WTC11 (cell line): ENCODE measurements at regions not wholly inside any gene's neighbourhood (a gene's known extent, or its start where the extent isn't known, plus 50 kb on each side); places are given as distances from the start of the nearest gene placed in this dataset.

ENCODE experiments used
- ATAC-seq: fragments of 200-7000 bp; cut with Tn5 transposase; 2 replicates; pipeline ENCODE4 v1.10.0; 2021; ENCODE audit warnings: mild to moderate bottlenecking, moderate library complexity
- CTCF ChIA-PET: fragments of 300-600 bp; sonication (Branson Sonifier 250); formaldehyde crosslinking; loops from one replicate; lab custom pipeline; 2021; ENCODE audit warnings: antibody characterized with exemption; lab: Charles Lee
- POLR2A ChIA-PET: fragments of 350-600 bp; sonication (Branson Sonifier 250); formaldehyde crosslinking; loops from one replicate; lab custom pipeline; 2021; ENCODE audit warnings: antibody characterized with exemption; lab: Charles Lee
- DNase-seq: peaks from one replicate; pipeline ENCODE4 v3.0.0; 2021; ENCODE audit warnings: low spot score
- H3K27ac Mint-ChIP-seq: 2 replicates; pipeline ENCODE4 v1.8.0; 2021; ENCODE audit warnings: mixed read lengths
- H3K27me3 Mint-ChIP-seq: 2 replicates; pipeline ENCODE4 v1.8.0; 2021; ENCODE audit warnings: low read depth, mild to moderate bottlenecking, moderate library complexity, mixed read lengths
- H3K36me3 Mint-ChIP-seq: 2 replicates; pipeline ENCODE4 v1.8.0; 2021; ENCODE audit warnings: mixed read lengths
- H3K4me1 Mint-ChIP-seq: 2 replicates; pipeline ENCODE4 v1.8.0; 2022; ENCODE audit warnings: mixed read lengths
- H3K4me3 Mint-ChIP-seq: 2 replicates; pipeline ENCODE4 v1.8.0; 2021; ENCODE audit warnings: mild to moderate bottlenecking, moderate library complexity, mixed read lengths
- H3K9me3 Mint-ChIP-seq: 2 replicates; pipeline ENCODE4 v1.8.0; 2021; ENCODE audit warnings: mixed read lengths
- ATF2 ChIP-seq: sonication (generic); formaldehyde crosslinking; IDR thresholded peaks from 2 replicates; pipeline ENCODE4 v1.8.1; 2022; ENCODE audit warnings: low read depth, missing genetic modification reagents, borderline replicate concordance
- CDX4 ChIP-seq: fragments of 250-450 bp; sonication (Bioruptor Pico); IDR thresholded peaks from 2 replicates; pipeline ENCODE4 v1.9.0; 2021; ENCODE audit warnings: moderate library complexity, mild to moderate bottlenecking, inconsistent platforms, borderline replicate concordance
- CREB1 ChIP-seq: sonication (generic); formaldehyde crosslinking; IDR thresholded peaks from 2 replicates; pipeline ENCODE4 v1.8.0; 2023; ENCODE audit warnings: mild to moderate bottlenecking, missing genetic modification reagents
- ELF4 ChIP-seq: sonication (generic); formaldehyde crosslinking; IDR thresholded peaks from 2 replicates; pipeline ENCODE4 v1.8.1; 2022; ENCODE audit warnings: low read depth, mild to moderate bottlenecking, moderate library complexity, missing genetic modification reagents
- ESRRA ChIP-seq: sonication (generic); formaldehyde crosslinking; IDR thresholded peaks from 2 replicates; pipeline ENCODE4 v1.8.1; 2022; ENCODE audit warnings: mild to moderate bottlenecking, missing genetic modification reagents, borderline replicate concordance
- ETV6 ChIP-seq: sonication (generic); formaldehyde crosslinking; IDR thresholded peaks from 2 replicates; pipeline ENCODE4 v1.8.1; 2022; ENCODE audit warnings: mild to moderate bottlenecking, missing genetic modification reagents
- GTF2I ChIP-seq: fragments of 250-450 bp; sonication (Bioruptor Pico); conservative IDR thresholded peaks from 2 replicates; pipeline ENCODE4 v1.4.0; 2021; ENCODE audit warnings: mild to moderate bottlenecking
- HMGA2 ChIP-seq: fragments of 250-450 bp; sonication (Bioruptor Pico); IDR thresholded peaks from 2 replicates; pipeline ENCODE4 v1.4.0; 2021; ENCODE audit warnings: mild to moderate bottlenecking, moderate library complexity
- HMGXB4 ChIP-seq: sonication (generic); formaldehyde crosslinking; IDR thresholded peaks from 2 replicates; pipeline ENCODE4 v1.8.1; 2023; ENCODE audit warnings: mild to moderate bottlenecking, moderate library complexity, missing genetic modification reagents
- IRF1 ChIP-seq: sonication (generic); formaldehyde crosslinking; IDR thresholded peaks from 2 replicates; pipeline ENCODE4 v1.8.0; 2023; ENCODE audit warnings: missing genetic modification reagents
- JAZF1 ChIP-seq: fragments of 250-450 bp; sonication (Bioruptor Pico); IDR thresholded peaks from 2 replicates; pipeline ENCODE4 v1.9.0; 2021; ENCODE audit warnings: moderate library complexity, mild to moderate bottlenecking, inconsistent platforms
- KAT7 ChIP-seq: sonication (generic); formaldehyde crosslinking; IDR thresholded peaks from 2 replicates; pipeline ENCODE4 v1.8.1; 2023; ENCODE audit warnings: missing genetic modification reagents, mild to moderate bottlenecking, borderline replicate concordance
- MAX ChIP-seq: sonication (generic); formaldehyde crosslinking; IDR thresholded peaks from 2 replicates; pipeline ENCODE4 v1.8.0; 2022; ENCODE audit warnings: mild to moderate bottlenecking, missing genetic modification reagents
- NFE2L1 ChIP-seq: sonication (generic); formaldehyde crosslinking; IDR thresholded peaks from 2 replicates; pipeline ENCODE4 v1.8.1; 2023; ENCODE audit warnings: missing genetic modification reagents
- NR2C2 ChIP-seq: sonication (generic); formaldehyde crosslinking; IDR thresholded peaks from 2 replicates; pipeline ENCODE4 v1.8.0; 2022; ENCODE audit warnings: mild to moderate bottlenecking, missing genetic modification reagents
- PREB ChIP-seq: sonication (generic); formaldehyde crosslinking; IDR thresholded peaks from 2 replicates; pipeline ENCODE4 v1.8.1; 2022; ENCODE audit warnings: mild to moderate bottlenecking, missing genetic modification reagents, moderate library complexity, borderline replicate concordance
- RORB ChIP-seq: fragments of 250-450 bp; sonication (Bioruptor Pico); IDR thresholded peaks from 2 replicates; pipeline ENCODE4 v1.9.0; 2021; ENCODE audit warnings: mild to moderate bottlenecking
- SOX15 ChIP-seq: fragments of 250-450 bp; sonication (Bioruptor Pico); IDR thresholded peaks from 2 replicates; pipeline ENCODE4 v1.9.0; 2021; ENCODE audit warnings: mild to moderate bottlenecking
- TCF7 ChIP-seq: sonication (generic); formaldehyde crosslinking; IDR thresholded peaks from 2 replicates; pipeline ENCODE4 v1.8.0; 2022; ENCODE audit warnings: mild to moderate bottlenecking, low read depth, missing genetic modification reagents, moderate library complexity
- TEAD4 ChIP-seq: sonication (generic); formaldehyde crosslinking; IDR thresholded peaks from 2 replicates; pipeline ENCODE4 v1.8.0; 2022; ENCODE audit warnings: mild to moderate bottlenecking, missing genetic modification reagents
- ZMAT4 ChIP-seq: fragments of 250-450 bp; sonication (Bioruptor Pico); IDR thresholded peaks from 2 replicates; pipeline ENCODE4 v1.9.0; 2021; ENCODE audit warnings: mild to moderate bottlenecking
- ZNF416 ChIP-seq: fragments of 250-450 bp; sonication (Bioruptor Pico); IDR thresholded peaks from 2 replicates; pipeline ENCODE4 v1.9.0; 2021; ENCODE audit warnings: mild to moderate bottlenecking, inconsistent platforms

- Mint-ChIP-seq H3K9me3 (no peaks in the 10 kb centered on the region), H3K27ac (peak overlapping the region; percentile 30), H3K36me3 (no peaks in the 10 kb centered on the region), H3K4me1 (peaks cover 10% of the 10 kb centered on the region)
- DNase-seq = no peak
- TF ChIP-seq KAT7 = no peak
- TF ChIP-seq ELF4 = no peak
- TF ChIP-seq ZMAT4 (CRISPR knock-in tag) = no peak
- no peak for TF ChIP-seq TEAD4 (CRISPR knock-in tag)
- TF ChIP-seq ESRRA (CRISPR knock-in tag) = no peak
- no peak for TF ChIP-seq NFE2L1 (CRISPR knock-in tag)
- TF ChIP-seq SOX15 (CRISPR knock-in tag) = no peak
- TF ChIP-seq IRF1 (CRISPR knock-in tag) = no peak
- TF ChIP-seq HMGXB4 = no peak
- no peak for TF ChIP-seq MAX (CRISPR knock-in tag)
- TF ChIP-seq, all 79 proteins: peak for 0
- Mint-ChIP-seq H3K27me3 (no peaks in the 10 kb centered on the region), H3K4me3 (no peak overlapping the region)
- CTCF ChIA-PET = interaction anchor here (0.8 kb wide), 1 partner anchor 646 kb away, joined by 3 read pairs; no protein-coding TSS in a partner anchor
- POLR2A ChIA-PET = interaction anchor here (0.6 kb wide), 1 partner anchor 241 kb away, joined by 3 read pairs; no protein-coding TSS in a partner anchor
- ATAC-seq = peak; percentile 86
These were observed 450.0 kb upstream of the SLC10A2 start for GRCh38 chr13:103516015-103516795.

- Mint-ChIP-seq H3K9me3 (no peaks in the 10 kb centered on the region), H3K36me3 (no peaks in the 10 kb centered on the region), H3K4me1 (peaks cover 10% of the 10 kb centered on the region), H3K27ac (no peak overlapping the region), H3K4me3 (no peak overlapping the region), H3K27me3 (no peaks in the 10 kb centered on the region)
- no peak for ATAC-seq
- TF ChIP-seq TCF7 (CRISPR knock-in tag) (no peak), CREB1 (CRISPR knock-in tag) (no peak)
- ChIA-PET POLR2A (no interaction called here), CTCF (interaction anchor here (0.8 kb wide), 1 partner anchor 645 kb away, joined by 3 read pairs; no protein-coding TSS in a partner anchor)
- no peak for DNase-seq
These were observed 449.2 kb upstream of the SLC10A2 start for GRCh38 chr13:103515410-103515809.

GRCh38 chr13:103514619-103515018 lies 448.4 kb upstream of the SLC10A2 start:
- Mint-ChIP-seq H3K27ac (no peak overlapping the region), H3K27me3 (no peaks in the 10 kb centered on the region), H3K9me3 (no peaks in the 10 kb centered on the region), H3K4me1 (peaks cover 10% of the 10 kb centered on the region), H3K4me3 (no peak overlapping the region), H3K36me3 (no peaks in the 10 kb centered on the region)
- no peak for ATAC-seq
- ChIA-PET CTCF (no interaction called here), POLR2A (no interaction called here)
- no peak for DNase-seq
- TF ChIP-seq PREB (CRISPR knock-in tag) (no peak), ETV6 (CRISPR knock-in tag) (no peak), NR2C2 (CRISPR knock-in tag) (no peak), ATF2 (CRISPR knock-in tag) (no peak), CDX4 (CRISPR knock-in tag) (no peak), HMGA2 (CRISPR knock-in tag) (no peak), JAZF1 (CRISPR knock-in tag) (no peak), GTF2I (no peak), ZNF416 (CRISPR knock-in tag) (no peak), MAX (CRISPR knock-in tag) (no peak), RORB (CRISPR knock-in tag) (no peak)
